GM12892 (cell line): ENCODE measurements at regions not wholly inside any gene's neighbourhood (a gene's known extent, or its start where the extent isn't known, plus 50 kb on each side); places are given as distances from the start of the nearest gene placed in this dataset.

Experiments used
- POLR2A ChIP-seq: IDR thresholded peaks from 2 replicates; pipeline ENCODE4 v1.6.1; 2011; ENCODE audit warnings: low read depth, low read length, control low read depth
- POLR2AphosphoS5 ChIP-seq: IDR thresholded peaks from 2 replicates; pipeline ENCODE4 v1.6.1; 2011; ENCODE audit warnings: low read depth, low read length, control low read depth
- TAF1 ChIP-seq: IDR thresholded peaks from 2 replicates; pipeline ENCODE4 v1.6.1; 2011; ENCODE audit warnings: low read depth, mild to moderate bottlenecking, control low read depth, low read length, borderline replicate concordance

- TF ChIP-seq POLR2AphosphoS5: no peak
- TF ChIP-seq TAF1: no peak
- no peak for TF ChIP-seq POLR2A
Measured at GRCh38 chr3:25856902-25857518, 67.1 kb downstream of the OXSM start.
